GM06990 (cell line): ENCODE measurements at regions not wholly inside any gene's neighbourhood (a gene's known extent, or its start where the extent isn't known, plus 50 kb on each side); places are given as distances from the start of the nearest gene placed in this dataset.

Source experiments
- DNase-seq: peaks from one replicate; pipeline ENCODE4 v3.0.0-alpha.2; 2011; ENCODE audit not compliant: insufficient read length; ENCODE audit errors: extremely low read depth
- H3K27me3 ChIP-seq: replicated peaks from 2 replicates; pipeline ENCODE4 v1.6.0; 2011; ENCODE audit warnings: low read length; ENCODE audit not compliant: control insufficient read depth, insufficient read depth
- H3K36me3 ChIP-seq: 2 replicates; pipeline ENCODE4 v1.5.1; 2011; ENCODE audit warnings: low read length; ENCODE audit not compliant: control insufficient read depth, insufficient read depth
- H3K4me3 ChIP-seq: replicated peaks from 2 replicates; pipeline ENCODE4 v1.5.1; 2011; ENCODE audit warnings: low read depth, mild to moderate bottlenecking, control low read depth, low read length
- CTCF ChIP-seq: IDR thresholded peaks from 2 replicates; pipeline ENCODE4 v1.5.1; 2011; ENCODE audit warnings: low read length, control low read depth, mild to moderate bottlenecking, inconsistent platforms; ENCODE audit not compliant: insufficient read depth, poor library complexity, severe bottlenecking

DNA sequence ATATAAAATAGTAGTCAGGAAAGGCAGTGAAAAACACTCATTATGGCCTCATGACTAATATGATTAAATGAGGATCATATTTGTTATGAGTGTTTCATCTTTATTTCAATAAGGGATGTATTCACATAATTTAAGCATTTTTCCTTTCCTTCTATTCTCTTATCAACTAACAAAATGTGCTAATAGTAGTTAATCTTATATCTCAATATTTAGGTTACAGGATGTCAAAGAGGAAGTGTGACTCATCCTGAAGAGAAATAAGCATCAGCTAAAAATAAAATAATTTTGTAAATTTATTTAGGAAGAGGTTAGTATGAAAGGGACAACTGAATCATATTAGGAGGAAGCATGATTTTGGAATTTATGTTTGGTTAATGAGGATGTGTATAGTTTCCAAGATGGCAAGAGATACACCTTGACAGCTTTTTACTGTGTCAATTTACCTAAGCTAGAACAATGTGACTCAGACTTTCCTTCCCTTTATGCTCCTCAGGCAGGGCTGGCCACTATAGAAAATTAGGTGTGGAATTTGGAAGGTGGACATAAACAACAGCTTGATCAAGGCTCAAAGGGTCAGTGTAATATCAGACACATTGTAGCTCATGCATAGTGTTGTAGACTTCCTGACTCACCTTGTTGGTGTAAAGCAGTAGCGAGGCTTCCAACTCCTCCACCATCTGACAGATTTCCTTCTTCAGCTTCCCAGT, 172.7 kb downstream of the SLITRK1 start:
- TF ChIP-seq CTCF = no peak
- Histone ChIP-seq H3K36me3 (no peaks in the 10 kb centered on the region), H3K27me3 (no peaks in the 10 kb centered on the region), H3K4me3 (no peak overlapping the region)
- DNase-seq = no peak

DNA sequence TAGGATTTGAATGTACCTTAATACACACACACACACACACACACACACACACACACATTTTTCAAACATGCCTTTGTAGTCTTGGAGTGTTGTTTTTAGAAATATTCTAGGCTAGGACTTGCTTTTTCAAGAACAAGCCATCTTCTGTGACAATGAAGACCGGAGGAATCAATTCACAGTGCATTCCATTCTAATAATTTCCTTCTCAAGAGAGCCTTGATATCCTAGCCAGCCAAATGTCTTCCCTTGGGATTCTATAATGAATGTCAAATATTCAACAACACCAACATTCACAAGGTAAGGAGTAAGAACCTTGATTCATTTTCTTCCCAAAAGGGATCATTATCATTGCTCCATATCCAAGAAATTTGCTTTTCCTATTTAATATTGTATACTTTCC, 180.3 kb downstream of the SLITRK1 start:
- DNase-seq = no peak
- Histone ChIP-seq H3K4me3 (no peak overlapping the region), H3K36me3 (no peaks in the 10 kb centered on the region), H3K27me3 (no peaks in the 10 kb centered on the region)
- TF ChIP-seq CTCF = no peak

DNA sequence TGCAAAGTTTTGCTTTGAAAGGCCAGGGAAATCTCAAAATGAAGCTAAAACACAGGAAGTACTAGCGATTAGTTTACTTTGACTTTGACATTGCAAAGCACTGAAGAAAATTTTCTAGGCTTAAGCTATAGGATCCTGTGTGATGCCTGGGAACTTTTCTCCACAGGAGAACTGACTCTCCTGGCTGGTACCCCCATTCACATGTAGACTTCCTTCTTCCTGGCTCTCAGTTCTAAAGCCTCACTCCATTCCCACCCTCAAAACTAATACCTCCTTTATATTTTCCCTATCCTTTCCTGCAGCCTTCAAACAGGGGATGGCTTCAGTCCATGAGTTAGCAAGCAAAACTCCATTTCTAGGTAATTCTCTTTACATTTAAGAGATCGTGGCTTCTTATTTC, 189.5 kb downstream of the SLITRK1 start:
- no peaks in the 10 kb centered on the region for H3K27me3 ChIP-seq
- no peak for DNase-seq
- no peak overlapping the region for H3K4me3 ChIP-seq
- no peak for TF ChIP-seq CTCF
- H3K36me3 ChIP-seq = no peaks in the 10 kb centered on the region

DNA sequence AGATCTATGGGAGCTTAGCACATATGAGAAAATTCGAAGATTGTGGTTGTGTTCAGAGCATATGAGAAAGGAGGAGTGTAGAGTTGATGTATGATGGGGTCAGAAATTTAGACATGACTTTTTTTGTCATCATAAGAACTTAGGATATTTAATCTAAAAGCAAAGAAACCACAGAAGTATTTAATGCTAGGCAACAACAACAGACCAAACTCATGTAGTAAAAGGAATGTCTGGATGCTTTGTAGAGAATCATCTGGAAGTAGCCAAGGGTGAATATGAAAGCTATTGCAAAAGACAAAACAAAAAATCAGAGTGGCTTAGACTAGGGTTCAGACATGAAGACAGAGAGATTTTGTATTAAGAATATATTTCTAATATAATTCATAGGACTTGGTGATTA, 190.3 kb downstream of the SLITRK1 start:
- Histone ChIP-seq H3K27me3 (no peaks in the 10 kb centered on the region), H3K36me3 (no peaks in the 10 kb centered on the region), H3K4me3 (no peak overlapping the region)
- no peak for DNase-seq
- no peak for TF ChIP-seq CTCF

- no peak for DNase-seq
- H3K27me3 ChIP-seq = no peaks in the 10 kb centered on the region
- H3K36me3 ChIP-seq = no peaks in the 10 kb centered on the region
- no peak for TF ChIP-seq CTCF
- H3K4me3 ChIP-seq = no peak overlapping the region
Observed at GRCh38 chr13:83681547-83681946, 200.7 kb downstream of the SLITRK1 start.

DNA sequence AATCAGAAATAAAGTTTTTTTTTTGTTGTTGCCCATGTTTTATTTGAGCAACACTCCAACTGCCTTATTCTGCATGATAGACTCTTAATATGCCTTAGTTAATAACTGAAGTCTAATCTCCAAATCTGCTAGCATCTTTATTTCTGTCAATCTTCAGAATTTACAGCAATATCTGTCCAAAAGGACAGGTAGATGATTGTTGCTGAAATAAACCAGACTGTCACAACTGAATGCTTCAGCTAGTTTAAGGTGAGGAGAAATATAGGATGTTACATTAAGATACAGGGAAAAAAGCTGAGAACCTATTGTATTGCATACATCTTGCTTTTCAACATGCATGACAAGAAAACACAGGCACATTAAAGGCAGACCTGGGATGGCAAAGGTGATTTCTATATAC, 204.3 kb downstream of the SLITRK1 start:
- no peaks in the 10 kb centered on the region for H3K36me3 ChIP-seq
- TF ChIP-seq CTCF = no peak
- H3K27me3 ChIP-seq = no peaks in the 10 kb centered on the region

More for the DNA sequence above, 204.3 kb downstream of the SLITRK1 start:
- no peak overlapping the region for H3K4me3 ChIP-seq
- DNase-seq = no peak
